Stimulated activated CD4-positive, alpha-beta T cell treated with anti-CD3 and anti-CD28 coated beads, Interleukin-15, amount 100 ng/mL, for 24 hours (primary cell): ENCODE measurements at regions not wholly inside any gene's neighbourhood (a gene's known extent, or its start where the extent isn't known, plus 50 kb on each side); places are given as distances from the start of the nearest gene placed in this dataset.

Experiments used
- DNase-seq: peaks from one replicate; pipeline ENCODE4 v3.0.0-alpha.2; 2020

- no peak for DNase-seq
Measured at GRCh38 chr2:103285354-103285753, 523.5 kb downstream of the TMEM182 start.

- DNase-seq, result no peak
Measured at GRCh38 chr2:103287746-103288145, 525.9 kb downstream of the TMEM182 start.

GRCh38 chr2:103288696-103289095, 526.9 kb downstream of the TMEM182 start:
- no peak for DNase-seq

DNA sequence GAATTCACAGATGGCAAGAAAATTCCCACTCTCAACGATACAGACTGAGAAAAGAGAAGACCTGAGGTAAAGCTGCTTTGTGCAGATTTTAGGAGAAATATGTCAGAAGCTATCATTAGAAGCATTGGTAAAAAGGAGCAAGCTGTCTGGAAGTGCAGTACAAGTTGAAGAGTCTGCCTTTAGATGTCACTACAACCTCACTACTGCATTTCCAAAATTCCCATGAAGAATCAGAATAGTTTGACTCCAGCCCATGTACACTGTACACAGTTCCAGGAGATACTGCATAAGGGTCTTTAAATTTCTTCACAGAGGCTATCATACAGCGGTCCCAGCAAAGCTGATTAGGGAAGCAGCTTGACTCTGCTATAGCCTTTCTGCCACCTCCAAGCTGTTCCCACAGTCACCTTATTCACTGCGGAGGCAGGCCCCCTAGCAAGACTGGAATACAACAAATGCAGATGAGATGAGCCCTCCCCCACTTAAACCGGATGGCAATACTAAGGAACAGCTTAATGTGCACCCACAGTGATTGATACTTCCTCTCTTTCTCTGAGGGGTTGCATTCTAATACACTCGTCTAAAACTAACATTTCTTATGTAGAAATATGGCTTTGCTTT, 527.4 kb downstream of the TMEM182 start:
- no peak for DNase-seq

- no peak for DNase-seq
Measured at GRCh38 chr2:103292573-103292972, 530.7 kb downstream of the TMEM182 start.

DNA sequence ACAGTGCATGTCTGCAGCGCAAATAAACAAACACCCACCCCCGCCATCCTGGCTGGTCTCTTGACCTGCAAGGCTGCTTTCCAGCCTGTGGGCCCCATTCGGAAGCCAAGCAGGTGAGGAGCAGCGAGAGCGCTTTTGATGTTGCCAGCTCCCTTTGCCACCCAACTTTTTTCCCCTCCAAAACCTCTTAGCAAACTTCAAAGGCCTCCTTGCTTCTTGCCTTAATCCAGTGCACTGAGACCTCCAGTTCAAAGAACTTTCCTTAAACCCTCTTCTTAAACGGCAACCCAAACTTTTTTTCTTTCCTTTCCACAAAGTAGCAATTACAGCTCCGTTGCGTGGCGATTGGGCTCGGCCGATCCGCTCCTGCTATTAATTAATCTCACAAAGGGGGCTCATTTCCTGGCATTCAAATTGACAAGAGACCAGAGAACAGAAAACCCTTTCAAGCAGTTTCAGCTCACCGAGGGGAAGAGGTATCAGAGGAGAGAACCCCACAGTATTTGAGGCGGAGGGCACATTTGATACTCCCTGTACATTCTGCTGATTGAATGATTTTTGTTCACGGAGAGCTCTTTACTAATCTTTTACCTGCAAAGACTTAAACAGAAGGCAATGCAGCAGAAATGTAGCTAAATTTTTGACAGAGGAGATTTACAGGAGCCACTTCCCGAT, 531.4 kb downstream of the TMEM182 start:
- DNase-seq, result no peak

GRCh38 chr2:103293742-103294077, 531.9 kb downstream of the TMEM182 start:
- DNase-seq, result no peak

- DNase-seq, result no peak
Measured at GRCh38 chr2:103294420-103294819, 532.6 kb downstream of the TMEM182 start.

DNA sequence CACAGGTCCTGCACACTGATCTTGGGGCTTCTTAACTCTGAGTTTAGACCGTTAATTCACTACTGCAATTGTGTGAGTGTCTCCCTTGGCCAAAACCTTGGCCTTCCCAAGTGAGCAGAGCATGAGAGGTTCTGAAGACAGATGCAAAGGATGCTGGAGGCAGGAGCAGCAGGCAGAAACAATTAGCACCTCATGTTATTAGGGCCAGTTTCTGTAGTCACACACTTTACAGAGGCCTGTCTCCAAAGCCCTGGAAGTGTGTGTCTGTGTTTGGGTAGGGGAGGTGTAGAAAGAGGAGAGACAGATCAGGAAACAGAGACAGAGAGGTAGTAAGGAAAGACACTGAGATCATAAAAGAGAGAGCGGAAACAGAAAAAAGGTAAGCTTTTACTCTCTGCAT, 533.8 kb downstream of the TMEM182 start:
- DNase-seq, result no peak

DNA sequence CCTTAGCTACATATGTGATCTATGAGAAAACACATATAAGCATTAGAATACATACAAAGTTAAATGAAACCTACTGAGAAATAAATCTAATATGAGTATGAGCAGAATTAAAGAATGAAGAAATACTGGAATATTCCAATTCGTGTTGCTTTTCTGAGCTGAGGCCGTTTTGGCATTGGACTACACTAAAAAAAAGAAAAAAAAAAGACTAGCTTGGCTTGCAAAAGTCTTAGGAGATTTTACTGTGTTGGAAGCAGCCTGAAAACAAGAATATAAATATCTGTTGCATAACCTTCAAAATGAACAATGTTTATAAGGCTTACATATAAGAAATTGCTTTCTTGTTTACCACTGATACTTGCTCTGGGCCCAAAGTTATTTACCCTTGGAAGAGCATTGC, 562.8 kb downstream of the TMEM182 start:
- no peak for DNase-seq

- DNase-seq, result no peak
Measured at GRCh38 chr2:103327386-103327785, 565.6 kb downstream of the TMEM182 start.

DNA sequence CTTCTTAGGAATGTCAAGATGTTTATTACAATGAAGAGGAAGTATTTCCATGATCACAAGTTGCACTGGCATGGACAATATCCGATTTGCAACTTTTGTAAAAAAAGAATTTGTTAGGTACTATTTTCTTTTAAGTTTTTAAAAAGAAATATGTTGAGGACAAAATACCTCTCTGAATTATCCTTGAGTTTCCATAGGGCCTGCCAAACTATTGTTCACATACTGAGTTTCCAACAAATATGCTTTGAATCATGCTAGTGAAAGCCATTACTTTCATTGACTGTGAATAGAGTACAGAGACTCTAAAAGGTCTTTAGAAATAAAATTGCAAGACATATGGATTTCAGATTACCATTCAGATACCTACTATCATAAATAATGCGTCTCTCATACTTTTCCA, 566.1 kb downstream of the TMEM182 start:
- no peak for DNase-seq

DNA sequence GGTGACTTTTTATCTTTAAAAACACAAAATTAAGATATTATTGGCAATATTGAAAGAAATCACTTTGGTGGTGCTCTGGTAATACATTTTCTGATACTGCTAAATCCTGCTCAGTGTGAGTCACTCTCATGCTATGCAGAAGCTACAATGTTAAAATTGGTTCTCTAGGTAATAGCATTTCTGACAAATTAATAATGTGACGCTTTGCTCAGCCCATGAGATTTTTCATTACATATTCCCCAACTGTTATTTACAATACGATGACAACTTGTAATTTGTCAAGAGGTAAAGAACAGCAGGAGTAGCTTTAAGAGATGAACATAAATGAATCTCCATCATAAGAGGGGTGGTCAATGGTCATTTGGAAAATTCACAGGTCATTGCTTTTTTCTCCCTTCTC, 573.6 kb downstream of the TMEM182 start:
- no peak for DNase-seq

- no peak for DNase-seq
Measured at GRCh38 chr2:103338819-103339218, 577.0 kb downstream of the TMEM182 start.

GRCh38 chr2:103346780-103347179, 584.9 kb downstream of the TMEM182 start:
- DNase-seq, result no peak

- DNase-seq, result no peak
Measured at GRCh38 chr2:103353774-103354173, 591.9 kb downstream of the TMEM182 start.

DNA sequence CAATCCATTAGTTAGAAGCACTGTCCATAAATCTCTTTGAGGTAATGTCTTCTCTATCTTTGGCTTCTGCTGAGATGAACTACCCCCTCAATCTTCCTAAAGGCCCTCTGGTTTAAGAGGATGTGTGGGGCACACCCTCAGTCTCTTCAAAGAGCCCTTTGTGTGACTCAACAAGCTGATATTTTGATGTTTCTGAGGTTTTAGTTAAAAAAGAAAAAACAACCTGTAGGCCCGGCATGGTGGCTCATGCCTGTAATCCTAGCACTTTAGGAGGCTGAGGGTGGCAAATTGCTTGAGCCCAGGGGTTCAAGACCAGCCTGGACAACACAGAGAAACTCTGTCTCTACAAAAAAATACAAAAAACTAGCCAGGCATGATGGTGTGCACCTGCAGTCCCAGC, 593.5 kb downstream of the TMEM182 start:
- no peak for DNase-seq

DNA sequence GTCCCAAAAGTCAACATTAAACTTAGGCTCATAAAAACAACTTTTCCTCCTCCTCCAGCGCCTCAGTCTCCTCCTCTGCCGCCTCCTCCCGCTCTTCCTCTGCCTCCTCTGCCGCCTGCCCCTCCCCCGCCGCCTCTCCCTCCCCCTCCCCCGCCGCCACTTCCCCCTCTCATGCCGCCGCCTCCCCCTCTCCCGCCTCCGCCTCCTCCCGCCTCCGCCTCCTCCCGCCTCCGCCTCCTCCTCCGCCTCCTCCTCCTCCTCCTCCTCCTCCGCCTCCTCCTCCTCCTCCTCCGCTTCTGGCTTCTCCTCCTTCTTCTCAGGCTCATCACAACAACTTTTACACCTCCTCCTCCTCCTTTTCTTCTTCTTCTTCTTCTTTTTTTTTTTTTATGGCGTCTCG, 599.9 kb downstream of the TMEM182 start:
- DNase-seq, result no peak

GRCh38 chr2:103363639-103364038, 601.8 kb downstream of the TMEM182 start:
- DNase-seq, result no peak

- DNase-seq, result no peak
Measured at GRCh38 chr2:103364177-103364576, 602.3 kb downstream of the TMEM182 start.

DNA sequence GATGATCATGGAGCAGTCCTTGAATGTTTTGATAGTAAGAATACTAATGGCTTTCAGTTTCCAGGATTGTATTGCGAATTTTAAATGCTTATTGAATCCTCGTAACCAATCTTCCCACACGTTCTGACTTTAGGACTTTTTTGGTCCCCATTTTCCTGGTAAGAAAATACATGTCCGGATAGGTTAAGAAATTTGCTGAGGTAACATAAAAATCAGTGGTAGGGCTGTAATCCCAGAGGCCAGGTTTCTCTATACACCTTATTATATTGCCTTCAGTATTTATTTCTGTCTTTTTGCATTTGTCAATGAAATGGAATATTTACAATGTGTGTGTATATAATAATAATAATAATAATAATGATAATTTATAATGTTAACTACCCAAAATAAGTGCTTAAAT, 603.2 kb downstream of the TMEM182 start:
- DNase-seq, result no peak

GRCh38 chr2:103367877-103368276, 606.0 kb downstream of the TMEM182 start:
- DNase-seq, result no peak

DNA sequence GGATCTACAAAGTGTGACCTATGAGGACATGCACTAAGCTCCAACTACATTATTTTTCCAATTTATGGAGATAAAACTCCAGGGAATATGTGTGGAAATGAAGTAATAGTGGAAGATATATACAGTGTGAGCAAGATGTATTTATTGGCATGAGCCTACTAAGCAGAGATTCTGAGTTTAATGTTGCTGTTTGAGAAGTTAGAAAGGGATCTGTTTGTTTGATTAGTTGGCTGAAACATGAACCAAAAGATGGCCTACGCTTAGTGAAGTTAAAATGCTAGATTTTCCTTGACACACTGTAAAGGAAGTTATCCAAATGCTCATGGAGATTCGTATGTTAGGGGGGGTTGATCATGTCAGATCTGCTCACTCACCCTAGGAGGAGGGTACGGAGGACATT, 621.7 kb downstream of the TMEM182 start:
- DNase-seq, result no peak

- DNase-seq, result no peak
Measured at GRCh38 chr2:103386872-103387271, 625.0 kb downstream of the TMEM182 start.

- DNase-seq, result no peak
Measured at GRCh38 chr2:103387888-103388287, 626.1 kb downstream of the TMEM182 start.
